ENCODE measurements at regions not wholly inside any gene's neighbourhood (a gene's known extent, or its start where the extent isn't known, plus 50 kb on each side); places are given as distances from the start of the nearest gene placed in this dataset.
"Not testable (repeated sequence)": the region's sequence is repeated elsewhere in the genome, so short reads cannot be mapped to it uniquely, and the experiment has no call there.

DNA sequence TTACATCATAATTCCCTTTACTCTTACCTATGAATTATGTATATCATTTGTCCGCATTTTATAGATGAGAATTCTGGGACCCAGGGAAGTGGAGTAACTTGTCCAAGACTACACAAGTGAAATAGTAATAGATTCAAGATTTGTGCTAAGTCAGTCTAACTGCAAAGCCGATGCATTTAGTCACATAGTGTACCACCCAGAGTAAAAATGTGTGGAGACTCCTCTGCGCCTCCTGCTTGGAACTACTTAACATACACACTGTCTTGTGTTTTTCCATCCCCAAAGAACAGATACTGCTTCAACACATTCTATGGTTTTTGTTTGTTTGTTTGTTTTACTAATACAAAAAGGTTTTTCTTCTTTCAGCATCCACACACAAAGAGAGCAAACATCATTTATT is 729.8 kb downstream of the PRELID2 start:
- intact Hi-C loops (cut with micrococcal nuclease): no loop called here
- DNase-seq (no peak), ATAC-seq (no peak)

DNA sequence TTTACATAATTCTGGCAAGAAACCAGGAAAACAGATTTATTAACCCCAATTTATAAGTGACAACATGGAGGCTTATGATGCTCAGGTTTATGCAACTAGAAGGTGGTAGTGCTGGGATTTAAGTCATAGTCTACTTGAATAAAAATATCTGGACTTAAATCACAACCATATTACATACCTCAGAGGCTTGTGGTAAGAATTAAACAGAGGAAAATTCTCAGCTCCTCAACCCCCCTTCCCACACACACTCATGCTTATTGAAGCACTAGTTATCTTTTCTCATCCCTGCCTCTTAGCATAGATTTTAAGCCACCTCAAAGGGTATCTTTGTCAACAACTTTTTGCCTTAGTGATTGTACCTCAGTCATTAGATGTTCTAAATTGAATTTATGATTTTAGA is 731.0 kb downstream of the PRELID2 start:
- DNase-seq: no peak
- intact Hi-C loops (cut with micrococcal nuclease): no loop called here
- no peak for ATAC-seq

DNA sequence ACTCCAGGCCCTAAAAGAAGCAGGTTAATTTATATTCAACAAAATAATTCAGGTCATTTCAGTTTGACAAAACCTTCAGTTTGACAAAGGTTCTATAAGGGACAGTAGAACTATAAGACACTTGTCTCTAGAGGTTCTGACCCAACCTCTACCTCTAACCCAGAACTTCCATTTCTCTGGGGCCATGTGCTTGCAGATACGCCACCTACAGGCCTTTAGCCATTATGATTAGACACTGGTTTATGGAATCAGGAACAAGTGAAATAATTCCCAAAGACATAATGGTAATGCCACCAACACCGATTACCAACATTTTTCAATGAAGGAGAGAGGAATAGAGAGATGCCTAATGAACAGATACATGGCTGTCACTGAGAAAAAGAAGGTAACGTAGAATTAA is 733.9 kb downstream of the PRELID2 start:
- intact Hi-C loops (cut with micrococcal nuclease): no loop called here
- DNase-seq (no peak), ATAC-seq (no peak)

DNA sequence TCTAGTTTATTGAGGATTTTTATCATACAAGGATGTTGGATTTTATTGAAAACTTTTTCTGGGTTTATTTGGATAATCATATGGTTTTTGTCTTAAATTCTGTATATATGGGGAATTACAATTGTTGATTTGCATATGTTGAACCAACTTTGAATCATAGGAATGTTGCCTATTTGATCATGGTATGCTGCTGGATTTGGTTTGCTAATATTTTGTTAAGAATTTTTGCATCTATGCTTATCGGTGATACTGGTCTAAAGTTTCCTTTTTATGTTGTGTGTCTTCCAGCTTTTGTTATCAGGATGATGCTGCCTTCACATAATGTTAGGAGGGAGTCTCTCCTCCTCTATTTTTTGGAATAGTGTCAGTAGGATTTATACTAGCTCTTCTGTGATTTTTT is 745.0 kb downstream of the PRELID2 start:
- DNase-seq (no peak), ATAC-seq (no peak)
- intact Hi-C loops (cut with micrococcal nuclease): no loop called here

DNA sequence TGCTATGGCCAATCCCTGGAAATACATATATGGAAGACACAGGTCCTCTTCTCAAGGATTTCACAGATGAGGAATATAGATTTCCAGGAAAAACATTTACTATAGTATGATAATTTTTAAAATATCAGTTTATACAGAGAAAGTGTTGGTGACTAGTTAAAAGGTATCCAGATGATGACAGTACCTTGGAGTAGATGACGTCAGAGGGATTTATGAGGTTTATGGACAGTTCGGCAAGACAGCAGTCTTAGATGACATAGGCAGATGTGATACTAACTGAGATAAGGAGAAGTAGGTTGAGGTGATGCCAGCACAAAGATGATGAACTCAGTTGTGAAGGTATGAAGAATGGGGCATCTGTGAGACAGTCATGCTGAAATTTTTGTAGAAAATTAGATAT is 750.3 kb downstream of the PRELID2 start:
- ATAC-seq: no peak
- no peak for DNase-seq
- intact Hi-C loops (cut with micrococcal nuclease): no loop called here

DNA sequence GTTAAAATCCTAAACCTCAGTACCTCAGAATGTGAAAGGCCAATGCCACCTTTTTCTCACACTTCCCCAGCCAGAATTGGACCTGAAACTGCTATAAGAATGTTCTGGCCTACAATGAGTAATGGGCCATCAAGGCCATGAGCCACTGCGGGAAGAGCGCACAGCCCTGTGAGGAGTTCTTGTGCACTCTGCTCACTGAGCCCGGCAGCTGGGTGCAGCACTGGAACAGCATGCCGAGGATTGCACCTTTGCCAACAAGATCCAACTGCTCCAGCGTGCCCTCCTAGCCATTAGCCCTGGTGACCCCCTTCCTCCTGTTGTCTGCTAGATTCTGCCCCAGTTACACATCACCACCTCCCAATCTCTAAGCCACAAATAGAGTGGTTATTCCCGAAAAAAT is 758.1 kb downstream of the PRELID2 start:
- DNase-seq: no peak
- intact Hi-C loops (cut with micrococcal nuclease): no loop called here
- ATAC-seq: no peak

DNA sequence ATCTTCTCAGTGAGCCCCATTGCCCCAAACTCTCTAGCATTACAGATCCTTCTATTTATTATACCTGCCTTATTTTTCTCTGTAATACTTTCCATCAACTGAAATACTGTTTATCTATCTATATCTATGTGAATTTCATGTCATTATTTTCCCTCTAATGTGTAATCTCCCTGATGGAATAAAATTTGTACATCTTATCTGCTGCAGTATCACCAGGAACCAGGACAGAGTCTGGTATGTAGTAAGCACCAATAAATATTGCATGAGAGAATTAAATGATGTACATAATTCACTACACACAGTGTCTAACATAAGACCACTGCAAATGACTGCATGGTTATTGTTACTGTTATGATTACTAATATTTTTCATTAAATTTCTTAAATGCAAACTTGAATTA is 759.1 kb downstream of the PRELID2 start:
- intact Hi-C loops (cut with micrococcal nuclease): no loop called here
- no peak for ATAC-seq
- no peak for DNase-seq

DNA sequence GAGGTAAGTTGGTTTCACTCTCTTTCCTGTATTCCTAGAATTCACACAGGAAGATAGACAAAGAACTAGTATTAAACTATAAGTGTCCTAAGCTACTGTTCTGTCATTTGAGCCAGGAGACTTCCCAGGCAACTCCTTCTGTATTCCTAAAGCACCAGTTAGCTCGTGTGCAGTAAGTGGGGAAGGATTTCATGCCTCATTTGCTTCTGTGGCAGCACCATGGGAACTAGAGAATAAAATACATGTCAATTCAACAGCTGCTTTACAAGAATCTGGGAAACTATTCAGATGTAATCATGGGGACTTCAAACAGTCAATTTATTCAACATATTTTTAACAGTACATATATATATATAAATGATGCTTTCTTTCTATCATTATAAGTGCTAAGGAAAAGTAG is 762.3 kb downstream of the PRELID2 start:
- DNase-seq (no peak), ATAC-seq (no peak)
- intact Hi-C loops (cut with micrococcal nuclease): no loop called here

DNA sequence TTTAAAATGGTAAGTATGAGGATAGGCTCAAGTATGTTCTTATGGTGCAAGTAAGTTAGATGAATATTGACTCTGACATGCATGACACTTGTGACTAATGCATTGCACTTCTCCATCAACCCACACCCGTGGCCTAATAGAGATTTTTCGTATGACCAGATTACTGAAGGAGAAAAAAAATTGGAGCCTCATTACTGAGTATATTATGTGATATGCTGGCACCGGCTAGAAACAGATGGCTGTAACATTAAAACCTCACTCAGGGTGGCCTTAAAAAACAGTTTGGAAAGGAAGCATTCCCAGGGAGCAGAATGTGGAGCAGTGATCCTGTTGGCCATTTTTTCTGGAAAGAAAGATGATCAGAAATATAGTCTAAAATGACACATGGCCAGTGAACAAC is 766.4 kb downstream of the PRELID2 start:
- no peak for DNase-seq
- ATAC-seq: no peak
- intact Hi-C loops (cut with micrococcal nuclease): no loop called here

DNA sequence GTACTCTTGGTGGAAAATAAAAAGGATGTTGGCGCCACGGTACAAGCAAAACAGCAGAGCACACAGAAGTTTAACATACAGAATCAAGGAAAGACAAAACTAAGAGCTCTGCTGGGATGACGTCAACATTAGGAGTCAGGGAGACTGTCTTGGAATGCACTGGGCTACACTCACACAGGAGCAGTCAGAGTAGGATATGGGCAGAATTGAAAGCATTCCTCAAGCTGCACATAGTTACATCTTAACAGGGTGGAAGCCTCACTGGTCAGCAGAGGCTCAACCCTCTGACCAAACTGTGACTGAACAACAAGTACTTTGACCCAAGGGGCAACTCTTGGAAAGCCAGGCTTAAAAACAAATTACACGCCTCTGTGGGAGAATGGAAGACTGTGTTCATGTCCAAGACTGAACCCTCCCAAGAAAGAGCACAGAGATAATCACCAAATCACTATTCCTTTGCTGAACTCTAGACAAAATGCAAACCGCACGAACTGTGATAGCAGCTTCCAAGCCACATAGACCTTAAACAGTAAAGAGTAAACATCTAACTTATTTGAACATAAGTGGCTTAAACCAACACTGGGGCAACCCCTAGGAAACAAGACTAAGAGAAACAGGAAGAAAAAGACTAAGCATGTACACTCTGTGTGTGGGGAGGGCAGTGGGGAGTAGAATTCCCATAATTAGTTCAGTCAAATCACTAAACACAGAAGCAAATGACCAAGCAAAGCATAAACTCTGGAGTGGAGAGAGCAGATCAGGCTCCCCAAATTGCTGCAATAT is 772.7 kb downstream of the PRELID2 start:
- ATAC-seq: no peak
- no peak for DNase-seq
- intact Hi-C loops (cut with micrococcal nuclease): no loop called here

DNA sequence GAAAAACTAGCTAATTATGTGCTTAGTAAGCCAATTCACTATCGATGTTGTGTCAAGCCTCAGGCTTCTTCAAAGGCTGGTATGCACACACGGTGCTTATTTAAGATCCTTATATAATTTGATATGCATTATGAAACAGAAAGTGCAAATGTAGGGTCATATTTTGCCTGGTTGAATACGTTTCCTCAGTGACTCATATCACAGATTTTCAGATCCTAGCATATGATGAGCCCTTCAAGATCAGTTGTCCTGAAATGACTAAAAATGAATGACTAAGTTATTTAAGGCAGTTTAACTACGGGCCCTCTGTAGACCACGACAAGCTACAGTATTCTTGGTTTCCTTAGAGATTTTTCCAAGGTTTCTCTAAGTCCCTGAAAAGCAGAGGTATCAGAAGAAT is 778.3 kb downstream of the PRELID2 start:
- intact Hi-C loops (cut with micrococcal nuclease): no loop called here
- ATAC-seq: no peak
- DNase-seq: no peak

DNA sequence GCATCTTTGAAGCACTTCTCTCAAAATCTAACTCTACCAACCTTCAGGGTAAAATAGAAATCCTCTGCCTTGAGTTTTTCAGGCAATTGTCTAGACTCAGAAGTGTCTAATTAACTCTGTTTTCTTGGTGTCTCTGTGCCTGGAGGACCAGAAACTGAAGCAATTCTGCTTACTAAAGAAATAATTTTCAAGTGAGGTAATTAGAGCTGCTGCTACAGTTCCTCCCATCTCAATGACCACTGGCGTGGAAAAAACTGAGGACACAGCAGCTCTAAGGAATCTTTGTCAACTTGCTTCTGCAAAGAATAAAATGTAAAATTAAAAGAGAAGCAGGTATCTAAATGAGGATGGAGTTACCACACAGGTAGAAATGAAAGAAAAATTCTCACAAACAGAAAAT is 785.0 kb downstream of the PRELID2 start:
- no peak for ATAC-seq

DNA sequence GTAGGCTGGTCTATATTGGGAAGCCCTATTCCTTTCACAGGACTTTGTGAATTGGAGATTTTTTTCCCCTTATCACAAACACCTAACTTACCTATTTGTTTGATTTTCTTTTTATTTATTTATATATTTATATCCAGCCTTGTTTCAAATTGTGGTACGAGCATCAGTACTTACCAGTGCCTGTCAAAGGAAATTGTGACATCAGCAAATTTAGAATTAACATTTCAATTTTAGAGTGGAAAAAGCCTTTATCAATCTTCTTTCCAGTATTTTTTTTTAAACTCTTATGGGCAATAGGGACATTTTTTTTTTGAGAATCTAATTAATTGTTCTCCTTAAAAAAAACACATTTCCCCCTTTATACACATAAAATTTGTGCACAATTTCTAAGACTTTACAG is 790.2 kb downstream of the PRELID2 start:
- DNase-seq: no peak
- intact Hi-C loops (cut with micrococcal nuclease): no loop called here
- ATAC-seq: no peak

More for the DNA sequence above, 785.0 kb downstream of the PRELID2 start:
- intact Hi-C loops (cut with micrococcal nuclease): no loop called here
- no peak for DNase-seq

DNA sequence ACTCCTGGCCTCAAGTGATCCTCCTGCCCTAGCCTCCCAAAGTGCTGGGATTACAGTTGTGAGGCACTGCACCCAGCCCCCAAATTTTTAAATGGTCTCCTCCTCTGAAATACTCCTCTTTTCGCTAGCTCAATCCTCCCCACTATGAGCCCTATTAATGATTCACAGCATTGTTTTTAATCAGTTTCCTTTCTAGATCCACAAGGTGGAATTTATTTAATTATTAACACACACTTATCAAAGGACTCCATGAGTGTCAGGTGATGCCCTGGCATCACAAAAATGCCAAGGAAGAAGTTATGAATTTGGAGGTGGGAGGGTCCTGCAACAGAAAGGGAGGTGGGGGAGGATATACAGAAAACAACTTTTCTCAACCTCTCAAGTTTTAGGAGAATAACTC is 806.5 kb downstream of the PRELID2 start:
- no peak for DNase-seq
- no peak for ATAC-seq
- intact Hi-C loops (cut with micrococcal nuclease): no loop called here

DNA sequence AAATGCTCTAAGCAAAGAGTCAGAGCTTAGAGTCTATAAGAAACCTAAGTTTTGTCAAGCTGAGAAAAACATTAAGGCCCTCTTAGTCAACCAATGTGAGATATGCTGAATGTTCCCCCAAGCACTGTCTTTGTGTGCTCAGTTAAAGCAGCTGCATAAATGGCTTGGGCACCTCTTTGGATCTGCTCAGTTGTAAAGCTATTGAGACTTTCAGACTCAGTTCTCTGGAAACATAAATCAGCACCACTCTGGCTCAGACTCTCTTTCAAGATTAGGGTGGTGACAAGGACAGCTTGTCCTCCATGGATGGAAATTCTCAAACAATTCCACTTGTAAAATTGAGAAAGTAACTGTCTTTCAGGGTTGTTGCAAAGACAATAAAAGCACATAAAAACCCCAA is 807.9 kb downstream of the PRELID2 start:
- no peak for DNase-seq
- ATAC-seq: no peak
- intact Hi-C loops (cut with micrococcal nuclease): no loop called here

DNA sequence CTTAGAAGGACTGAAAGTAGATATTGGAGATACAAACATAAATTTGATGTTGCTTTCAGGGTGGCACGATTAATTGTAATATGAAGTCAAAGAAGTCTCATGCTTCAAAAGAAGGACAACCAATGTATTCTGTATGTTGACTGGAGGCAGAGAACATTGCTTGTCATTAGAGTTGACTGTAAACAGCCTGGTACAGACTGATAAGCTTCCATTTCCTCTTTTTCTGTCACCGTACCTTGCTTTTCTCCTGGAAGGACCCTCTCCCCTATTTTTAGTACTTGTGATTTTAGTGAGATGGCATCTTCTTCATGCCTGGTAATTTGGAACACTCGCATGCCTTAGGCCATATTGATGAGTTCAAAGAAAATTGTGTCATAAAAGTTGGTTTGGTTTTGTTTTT is 809.4 kb downstream of the PRELID2 start:
- ATAC-seq (no peak), DNase-seq (no peak)
- intact Hi-C loops (cut with micrococcal nuclease): no loop called here

DNA sequence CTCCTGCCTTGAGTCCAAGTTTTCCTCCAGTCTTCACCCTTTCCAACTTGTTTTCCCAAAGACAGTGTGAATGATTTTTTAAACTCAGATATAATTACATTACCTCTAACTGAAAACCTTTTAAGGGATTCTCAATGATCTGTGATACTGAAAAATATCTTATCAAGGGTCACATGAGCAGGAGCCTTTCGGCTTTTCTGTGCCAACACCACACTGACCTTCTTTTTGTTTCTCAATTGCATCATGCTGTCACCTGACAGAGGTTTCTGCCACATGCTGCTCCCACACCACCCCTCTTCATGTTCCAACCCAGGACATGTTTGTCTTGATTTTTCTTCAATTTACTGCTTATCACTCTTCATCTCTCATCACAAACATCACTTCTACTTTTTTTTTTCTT is 820.0 kb downstream of the PRELID2 start:
- no peak for DNase-seq
- intact Hi-C loops (cut with micrococcal nuclease): no loop called here
- no peak for ATAC-seq

DNA sequence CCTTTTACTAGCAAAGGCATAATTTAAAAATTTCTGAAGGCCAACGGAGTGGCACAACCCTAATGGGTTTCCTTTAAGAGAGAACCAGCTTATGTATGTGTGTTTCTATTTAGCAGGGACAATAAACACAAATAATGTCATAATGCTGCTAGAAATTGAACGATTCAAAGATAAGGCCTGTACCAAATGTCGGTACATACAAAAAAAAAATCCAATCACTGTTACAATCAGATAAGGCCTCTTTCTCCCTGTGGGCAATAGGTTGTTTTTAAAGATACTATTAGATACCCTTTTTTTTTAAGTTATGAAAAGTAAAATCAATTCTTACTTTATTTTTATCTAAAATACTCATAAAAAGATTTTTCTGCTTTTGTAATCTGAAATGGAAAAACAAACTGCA is 821.0 kb downstream of the PRELID2 start:
- DNase-seq: no peak
- intact Hi-C loops (cut with micrococcal nuclease): no loop called here

DNA sequence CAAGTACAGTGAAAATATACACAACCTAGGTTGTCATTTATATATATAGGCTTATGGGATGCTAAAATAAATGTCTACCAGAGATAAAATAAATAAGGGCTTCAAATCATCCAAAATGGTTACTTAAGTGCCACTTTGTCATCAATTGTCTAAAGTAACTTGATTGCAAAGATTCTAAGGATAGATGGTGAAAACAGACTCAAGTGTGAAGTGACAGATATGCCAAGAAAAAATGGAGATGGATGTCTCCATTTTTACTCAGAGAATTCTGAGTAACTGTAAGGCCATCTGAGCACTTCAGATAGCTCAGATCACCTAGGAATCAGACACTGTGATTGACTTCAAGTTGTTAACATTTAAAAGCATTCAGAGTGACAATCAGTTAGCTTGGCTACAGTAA is 824.3 kb downstream of the PRELID2 start:
- intact Hi-C loops (cut with micrococcal nuclease): no loop called here
- DNase-seq (no peak), ATAC-seq (no peak)

More for the DNA sequence above, 821.0 kb downstream of the PRELID2 start:
- no peak for ATAC-seq

DNA sequence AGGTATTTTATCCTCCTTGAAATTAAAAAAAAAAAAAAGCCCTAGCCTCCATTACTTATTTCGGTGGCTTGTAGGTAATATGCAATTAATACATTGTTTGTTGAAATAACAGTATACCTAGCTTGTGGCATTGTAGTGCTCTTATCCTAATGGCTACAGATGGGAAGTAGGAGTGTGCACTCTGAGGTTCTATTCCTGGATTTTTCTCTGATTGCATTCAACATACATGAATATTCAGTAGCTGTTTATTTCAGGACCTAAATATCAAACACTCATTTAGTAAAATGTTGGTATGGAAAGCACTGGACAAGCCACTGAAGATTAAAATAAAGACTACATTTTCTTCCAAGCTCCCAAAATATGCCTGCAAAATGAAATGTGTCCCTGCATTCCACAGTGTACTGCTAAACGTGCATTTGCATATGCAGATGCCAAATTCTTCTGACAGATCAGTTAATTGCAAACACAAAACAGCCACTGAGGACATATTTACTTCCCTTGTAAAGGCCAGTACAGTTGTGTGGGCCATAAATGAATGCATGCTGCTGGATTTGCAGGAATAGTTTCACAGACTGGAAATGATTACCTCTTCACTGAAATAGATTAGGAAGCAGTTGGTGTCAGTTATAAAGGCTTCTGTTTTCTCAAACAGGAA is 826.1 kb downstream of the PRELID2 start:
- intact Hi-C loops (cut with micrococcal nuclease): no loop called here
- ATAC-seq (no peak), DNase-seq (no peak)

DNA sequence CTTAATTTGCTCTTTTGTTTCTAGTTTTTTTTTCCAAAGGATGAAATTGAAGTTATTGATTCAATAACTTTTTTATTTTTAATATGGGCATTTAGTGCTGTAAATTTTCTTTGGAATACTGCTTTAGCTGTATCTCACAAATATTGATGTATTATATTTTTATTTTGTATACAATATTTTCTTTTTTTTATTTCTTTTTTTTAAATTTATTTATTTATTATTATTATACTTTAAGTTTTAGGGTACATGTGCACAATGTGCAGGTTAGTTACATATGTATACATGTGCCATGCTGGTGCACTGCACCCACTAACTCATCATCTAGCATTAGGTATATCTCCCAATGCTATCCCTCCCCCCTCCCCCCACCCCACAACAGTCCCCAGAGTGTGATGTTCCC is 823.7 kb downstream of the KCTD16 start:
- intact Hi-C loops (cut with micrococcal nuclease); DNase-seq; ATAC-seq: not testable (repeated sequence)
